Ishikawa (cell line): ENCODE measurements at regions not wholly inside any gene's neighbourhood (a gene's known extent, or its start where the extent isn't known, plus 50 kb on each side); places are given as distances from the start of the nearest gene placed in this dataset.

Experiments
- CEBPB ChIP-seq: IDR thresholded peaks from 2 replicates; pipeline ENCODE4 v1.6.1; 2012
- CREB1 ChIP-seq: IDR thresholded peaks from 2 replicates; pipeline ENCODE4 v1.6.1; 2012; ENCODE audit warnings: low read depth
- EGR1 ChIP-seq: IDR thresholded peaks from 2 replicates; pipeline ENCODE4 v1.6.1; 2012
- EP300 ChIP-seq: IDR thresholded peaks from 2 replicates; pipeline ENCODE4 v1.6.1; 2012; ENCODE audit warnings: borderline replicate concordance
- FOXM1 ChIP-seq: IDR thresholded peaks from 2 replicates; pipeline ENCODE4 v1.6.1; 2012; ENCODE audit warnings: low read depth, borderline replicate concordance
- NFIC ChIP-seq: IDR thresholded peaks from 2 replicates; pipeline ENCODE4 v1.6.1; 2012
- RAD21 ChIP-seq: IDR thresholded peaks from 2 replicates; pipeline ENCODE4 v1.6.1; 2012; ENCODE audit warnings: low read depth
- REST ChIP-seq: IDR thresholded peaks from 2 replicates; pipeline ENCODE4 v1.6.1; 2012; ENCODE audit warnings: low read depth, mild to moderate bottlenecking
- TAF1 ChIP-seq: IDR thresholded peaks from 2 replicates; pipeline ENCODE4 v1.6.1; 2012; ENCODE audit warnings: low read depth, mild to moderate bottlenecking
- TCF12 ChIP-seq: IDR thresholded peaks from 2 replicates; pipeline ENCODE4 v1.6.1; 2012; ENCODE audit warnings: low read depth
- TEAD4 ChIP-seq: IDR thresholded peaks from 2 replicates; pipeline ENCODE4 v1.6.1; 2012
- YY1 ChIP-seq: IDR thresholded peaks from 2 replicates; pipeline ENCODE4 v1.6.1; 2012; ENCODE audit warnings: low read depth
- ZBTB7A ChIP-seq: IDR thresholded peaks from 2 replicates; pipeline ENCODE4 v1.6.1; 2012; ENCODE audit warnings: low read depth
- TF ChIP-seq, protein P1 (sequence below): IDR thresholded peaks from 2 replicates; pipeline ENCODE4 v1.6.1; 2012
- TF ChIP-seq, protein P2 (sequence below): IDR thresholded peaks from 2 replicates; pipeline ENCODE4 v1.6.1; 2012

DNA sequence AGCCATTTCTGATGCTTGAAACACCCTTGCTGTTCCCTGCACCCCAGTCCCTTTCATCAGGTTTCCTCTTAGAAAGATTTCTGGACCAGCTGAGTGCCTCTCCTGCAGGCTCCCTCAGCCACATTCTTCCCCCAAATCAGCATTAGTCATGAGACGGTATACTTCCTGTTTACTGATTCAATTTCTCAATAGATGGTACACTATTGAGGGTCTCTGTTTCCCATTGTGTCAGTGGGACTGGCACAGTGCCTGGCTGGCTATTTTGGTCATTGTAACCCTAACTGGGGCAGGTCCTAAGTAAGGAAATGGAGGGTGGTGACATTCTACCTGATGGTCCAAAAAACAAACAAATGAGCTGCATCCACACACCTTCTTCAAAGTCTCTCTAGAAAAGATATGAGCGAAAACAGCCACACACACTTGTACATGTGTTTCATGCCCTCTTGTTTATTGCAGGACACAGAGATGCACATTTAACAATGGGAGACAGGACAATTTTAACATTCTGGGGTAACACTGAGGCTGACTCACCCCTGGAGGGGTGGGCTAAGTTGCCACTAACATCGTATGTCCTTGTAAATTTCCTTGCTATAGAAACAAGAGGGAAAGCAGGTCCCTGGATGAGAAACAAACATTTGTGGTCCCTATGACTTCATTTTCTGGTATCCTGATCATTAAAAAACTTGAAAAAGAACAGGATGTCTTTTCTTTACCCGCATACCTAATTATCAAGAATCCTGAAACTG, 77.5 kb downstream of the RRAGC start:
- TF ChIP-seq TAF1 (no peak), CREB1 (no peak), YY1 (no peak), CEBPB (no peak), EP300 (no peak), REST (no peak), EGR1 (no peak), NFIC (no peak), RAD21 (no peak), TEAD4 (no peak), TCF12 (no peak), FOXM1 (no peak), ZBTB7A (no peak)
- TF ChIP-seq, protein P1, sequence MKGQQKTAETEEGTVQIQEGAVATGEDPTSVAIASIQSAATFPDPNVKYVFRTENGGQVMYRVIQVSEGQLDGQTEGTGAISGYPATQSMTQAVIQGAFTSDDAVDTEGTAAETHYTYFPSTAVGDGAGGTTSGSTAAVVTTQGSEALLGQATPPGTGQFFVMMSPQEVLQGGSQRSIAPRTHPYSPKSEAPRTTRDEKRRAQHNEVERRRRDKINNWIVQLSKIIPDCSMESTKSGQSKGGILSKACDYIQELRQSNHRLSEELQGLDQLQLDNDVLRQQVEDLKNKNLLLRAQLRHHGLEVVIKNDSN, result no peak
- TF ChIP-seq, protein P2, sequence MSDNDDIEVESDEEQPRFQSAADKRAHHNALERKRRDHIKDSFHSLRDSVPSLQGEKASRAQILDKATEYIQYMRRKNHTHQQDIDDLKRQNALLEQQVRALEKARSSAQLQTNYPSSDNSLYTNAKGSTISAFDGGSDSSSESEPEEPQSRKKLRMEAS, result no peak

DNA sequence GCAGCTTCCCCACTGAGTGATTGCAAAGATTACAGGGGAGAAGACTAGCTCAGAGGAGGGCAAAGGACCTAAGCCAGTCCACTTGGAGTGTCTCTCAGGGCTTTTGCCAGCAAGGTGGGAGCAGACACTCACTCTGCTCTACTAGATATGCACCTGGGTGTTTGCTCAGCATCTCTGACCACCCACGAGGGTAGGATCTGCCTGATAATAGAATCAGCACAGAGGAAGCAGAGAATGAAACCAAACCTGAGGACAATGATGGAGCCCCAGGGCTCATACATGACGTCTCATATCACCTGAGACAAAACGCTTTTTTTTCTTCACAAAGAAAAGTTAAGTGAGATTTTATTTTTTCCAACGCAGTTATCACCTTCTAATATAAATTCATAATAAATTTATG, 79.4 kb downstream of the RRAGC start:
- TF ChIP-seq NFIC (no peak), YY1 (no peak), CREB1 (no peak), EGR1 (no peak), CEBPB (no peak), FOXM1 (no peak), REST (no peak), TEAD4 (no peak), TAF1 (no peak)
- TF ChIP-seq, protein P1, result no peak

DNA sequence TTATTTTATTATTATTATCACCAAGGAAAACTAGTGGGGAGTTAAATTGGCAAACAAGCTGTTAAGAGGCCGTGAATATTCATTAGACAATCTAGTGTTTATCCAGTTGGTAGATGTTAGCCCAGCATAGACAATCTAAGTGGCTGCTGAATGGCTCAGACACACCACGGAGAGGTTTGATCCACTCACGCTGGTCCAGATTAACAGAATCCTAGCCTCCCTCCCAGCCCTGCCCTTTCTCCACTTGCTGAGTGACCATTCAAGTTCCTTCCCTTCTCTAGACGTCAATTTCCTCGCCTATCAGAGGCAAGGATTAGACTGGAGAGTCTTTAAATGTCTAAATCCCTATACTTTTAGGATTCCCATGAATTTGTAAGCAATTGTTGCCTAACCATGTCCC, 80.1 kb downstream of the RRAGC start:
- TF ChIP-seq FOXM1, result no peak
- no peak for TF ChIP-seq TEAD4
- no peak for TF ChIP-seq REST
- TF ChIP-seq YY1, result no peak
- no peak for TF ChIP-seq CEBPB

DNA sequence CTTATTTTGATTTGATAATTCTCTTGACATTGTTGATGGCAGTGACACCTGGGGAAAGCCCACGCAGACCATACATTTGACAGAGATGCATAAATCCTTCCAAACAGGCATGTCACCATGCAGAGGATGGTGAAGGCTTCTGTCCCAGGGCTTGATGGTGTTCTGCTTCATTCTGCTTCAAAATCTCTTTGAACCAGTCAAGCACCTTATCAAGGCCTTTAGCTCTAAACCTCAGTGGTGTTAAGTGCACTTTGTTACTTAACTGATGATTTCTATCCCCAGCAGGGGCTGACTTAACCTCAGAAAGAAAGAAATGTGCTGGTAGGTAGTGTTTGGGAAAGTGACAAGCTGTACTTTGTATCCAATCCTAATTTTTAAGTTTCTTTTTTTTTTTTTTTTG, 81.1 kb downstream of the RRAGC start:
- TF ChIP-seq NFIC (no peak), CREB1 (no peak), YY1 (no peak), EGR1 (no peak)

DNA sequence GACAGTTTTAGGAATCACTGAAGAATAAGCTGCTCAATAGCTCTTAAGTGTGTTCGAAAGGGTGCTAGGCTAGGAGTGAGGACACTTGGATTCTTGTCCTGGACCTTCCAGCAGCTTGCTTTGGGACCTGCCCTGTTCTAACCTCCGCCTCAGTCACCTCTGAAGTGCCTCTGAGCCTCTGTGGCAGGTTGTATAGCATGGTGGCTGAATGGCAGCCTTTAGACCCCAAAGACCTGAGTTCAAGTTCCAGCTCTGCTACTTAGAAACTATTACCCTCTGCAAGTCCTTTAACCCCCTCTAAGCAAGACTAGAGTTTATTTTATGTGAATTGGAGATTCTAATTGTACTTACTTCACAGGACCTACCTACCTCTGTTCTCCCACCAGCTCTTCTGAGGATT, 81.5 kb downstream of the RRAGC start:
- no peak for TF ChIP-seq TAF1
- no peak for TF ChIP-seq NFIC
- TF ChIP-seq FOXM1, result no peak
- TF ChIP-seq EGR1, result no peak
- TF ChIP-seq REST, result no peak
- TF ChIP-seq TEAD4, result no peak
- no peak for TF ChIP-seq CEBPB
- no peak for TF ChIP-seq TCF12
- TF ChIP-seq EP300, result no peak
- TF ChIP-seq, protein P1, result no peak
- no peak for TF ChIP-seq YY1
- TF ChIP-seq, protein P2, result no peak
- no peak for TF ChIP-seq CREB1
- TF ChIP-seq RAD21, result no peak
- TF ChIP-seq ZBTB7A, result no peak
